GM21423 (cell line): ENCODE measurements at regions not wholly inside any gene's neighbourhood (a gene's known extent, or its start where the extent isn't known, plus 50 kb on each side); places are given as distances from the start of the nearest gene placed in this dataset.

Source experiments
- ATAC-seq: cut with Tn5 transposase; IDR thresholded peaks from one replicate; pipeline ENCODE4 v1.9.1; 2021; ENCODE audit warnings: mild to moderate bottlenecking, moderate library complexity; ENCODE audit not compliant: unreplicated experiment

DNA sequence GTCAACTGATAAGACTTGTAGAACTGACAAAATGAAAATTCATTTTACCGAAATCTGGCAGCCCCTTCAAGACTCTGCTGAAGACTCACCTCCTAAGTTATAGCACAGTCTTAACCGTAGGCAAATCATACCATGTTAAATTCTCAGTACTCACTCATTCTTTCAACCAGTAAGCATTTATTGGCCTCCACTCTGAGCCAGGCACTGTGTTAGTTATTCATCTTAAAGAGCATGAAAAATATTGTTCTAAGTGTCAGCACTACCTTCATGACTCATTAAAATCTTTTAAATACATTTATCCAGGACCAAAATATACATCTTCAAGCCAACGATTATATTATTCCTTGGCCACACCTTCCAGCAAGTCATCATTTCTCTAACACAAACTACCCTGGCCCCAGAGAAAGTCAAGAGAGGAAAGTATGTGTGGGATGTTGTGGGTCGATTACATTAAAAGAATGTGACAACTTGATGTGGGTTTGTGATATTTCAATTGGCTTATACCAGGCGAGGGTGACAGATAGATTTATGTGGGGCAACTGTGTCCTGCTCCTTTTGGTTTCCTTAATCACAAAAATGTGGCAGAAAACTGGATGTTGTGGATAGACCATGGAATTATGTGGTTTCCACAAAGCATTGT lies 55.0 kb downstream of the TMEM30B start:
- no peak for ATAC-seq

DNA sequence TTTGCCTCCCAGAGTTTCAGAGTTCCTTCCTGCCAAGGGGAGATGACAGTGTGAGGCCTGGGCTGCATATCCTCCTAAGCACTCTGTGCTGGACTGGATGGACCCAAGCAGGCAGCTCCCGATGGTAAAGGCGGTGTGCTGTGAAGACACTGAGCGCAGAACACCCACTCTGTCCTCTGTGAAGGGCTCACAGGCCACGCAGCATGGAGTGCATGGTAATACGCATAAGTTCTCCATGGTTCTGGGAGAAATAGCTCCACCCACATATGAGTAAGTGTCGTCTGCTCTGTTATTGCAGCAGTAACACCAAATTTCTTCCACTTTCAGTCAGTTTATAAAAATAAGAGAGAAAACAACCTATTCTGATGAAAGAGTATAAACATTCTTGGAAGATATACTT lies 55.8 kb downstream of the TMEM30B start:
- no peak for ATAC-seq

DNA sequence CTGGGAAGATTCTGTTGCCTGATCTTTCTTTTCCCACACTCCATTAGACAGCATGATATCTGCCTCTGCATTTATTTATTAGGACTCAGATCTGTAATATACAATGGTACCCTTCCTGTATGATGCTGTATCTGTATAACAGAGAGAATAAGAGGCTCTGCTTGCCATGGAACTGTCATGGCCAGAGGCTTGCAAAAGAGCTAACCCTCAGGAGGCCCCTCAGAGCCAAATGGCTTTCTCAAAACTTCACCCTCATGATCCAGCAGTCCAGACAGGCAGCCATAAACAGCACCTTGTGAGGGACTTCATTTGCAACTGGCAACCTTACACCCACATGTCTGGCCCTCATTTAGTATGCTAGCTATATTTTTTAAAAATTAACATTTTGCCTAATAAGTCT lies 57.6 kb downstream of the TMEM30B start:
- no peak for ATAC-seq

DNA sequence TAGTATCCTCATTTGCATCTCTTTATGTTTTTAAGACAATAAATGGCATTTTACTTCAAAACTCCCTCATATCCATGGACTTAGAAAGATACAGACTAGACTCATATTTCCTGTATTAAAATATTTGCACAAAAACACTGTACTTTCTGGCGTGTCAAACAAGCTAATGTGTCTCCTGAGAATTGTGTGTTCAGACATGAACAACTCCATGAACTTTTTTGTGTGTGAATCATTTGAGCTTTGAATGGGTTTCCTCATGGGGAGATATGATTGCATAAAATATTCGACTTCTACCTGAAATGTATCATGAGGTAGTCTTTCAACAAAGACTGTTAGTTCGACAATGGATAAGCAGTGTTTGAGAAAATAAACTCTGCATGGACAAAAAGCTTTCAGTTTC lies 58.8 kb downstream of the TMEM30B start:
- ATAC-seq = no peak

DNA sequence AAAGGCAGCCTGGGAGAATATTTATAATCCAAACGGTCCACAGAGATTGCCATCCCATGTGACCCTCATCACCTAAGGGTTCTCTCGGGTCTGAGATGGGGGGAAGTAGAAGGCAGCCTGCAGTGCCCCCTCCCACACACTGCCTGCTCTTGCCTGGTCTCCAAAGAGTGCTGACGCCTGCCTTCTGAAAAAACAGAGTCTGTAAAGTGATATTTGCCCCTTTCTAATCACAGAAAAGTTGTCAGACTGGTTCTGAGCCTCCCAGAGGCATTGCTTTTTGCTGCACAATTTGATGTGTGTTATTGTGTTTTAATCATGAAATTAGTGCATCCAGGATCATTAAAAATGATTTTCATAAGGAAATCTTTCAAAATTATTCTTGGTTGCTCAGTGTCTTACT lies 59.2 kb downstream of the TMEM30B start:
- no peak for ATAC-seq

DNA sequence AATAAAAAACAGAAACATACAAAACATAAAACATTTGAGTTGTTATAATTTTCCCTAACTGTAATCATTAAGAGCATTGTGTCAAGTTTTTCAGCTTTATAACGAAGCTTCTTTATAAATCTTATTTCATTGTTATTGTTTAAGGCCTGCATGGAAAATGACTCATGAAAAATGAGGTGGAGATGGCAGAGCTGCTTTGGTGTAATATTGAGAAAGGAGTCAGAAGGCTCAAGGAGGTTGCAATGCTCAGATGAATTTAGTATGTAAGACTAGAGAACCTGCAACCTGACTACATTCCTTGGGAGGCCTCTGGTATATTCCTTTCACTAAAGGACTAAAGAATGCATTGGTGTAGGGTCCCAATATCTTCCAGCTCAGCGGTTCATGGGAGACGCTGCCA lies 61.5 kb downstream of the TMEM30B start:
- no peak for ATAC-seq

DNA sequence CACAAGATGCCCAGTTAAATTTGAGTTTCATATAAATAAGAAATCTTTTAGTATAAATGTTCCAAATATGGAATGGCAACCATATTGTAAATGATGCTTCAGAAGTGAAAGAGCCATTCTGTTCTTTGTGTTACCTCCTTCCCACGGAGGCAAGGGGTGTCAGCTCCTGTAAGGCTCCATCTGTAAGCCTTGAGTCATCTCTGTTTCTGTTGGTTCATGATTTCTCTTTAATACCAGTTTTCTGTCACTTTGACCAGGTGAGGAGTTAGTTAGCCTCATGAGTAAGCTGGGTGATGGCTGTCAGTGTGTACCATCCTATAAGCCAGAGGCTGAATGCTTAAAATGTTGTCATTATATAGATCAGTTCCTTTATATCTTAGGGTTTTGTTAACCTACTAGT lies 61.9 kb downstream of the TMEM30B start:
- no peak for ATAC-seq

DNA sequence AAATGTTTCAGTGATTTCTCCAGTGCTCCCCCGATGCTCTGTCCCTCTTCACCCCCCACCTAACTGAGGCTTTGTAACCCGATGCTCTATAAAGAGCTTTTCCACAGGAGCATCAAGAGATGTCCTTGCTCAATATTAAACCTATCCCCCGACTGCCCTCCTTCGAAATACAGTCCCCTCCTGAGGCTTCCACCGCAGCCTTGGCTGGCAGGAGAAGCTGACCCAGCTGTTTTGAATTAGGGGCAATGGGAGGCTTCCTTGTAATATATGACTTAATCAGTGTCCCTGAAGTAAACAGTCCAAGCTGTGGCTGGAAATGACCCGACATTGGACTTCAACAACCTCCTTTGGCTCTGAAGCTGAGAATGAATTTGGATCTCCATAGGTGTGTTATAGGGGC lies 62.4 kb downstream of the TMEM30B start:
- no peak for ATAC-seq

DNA sequence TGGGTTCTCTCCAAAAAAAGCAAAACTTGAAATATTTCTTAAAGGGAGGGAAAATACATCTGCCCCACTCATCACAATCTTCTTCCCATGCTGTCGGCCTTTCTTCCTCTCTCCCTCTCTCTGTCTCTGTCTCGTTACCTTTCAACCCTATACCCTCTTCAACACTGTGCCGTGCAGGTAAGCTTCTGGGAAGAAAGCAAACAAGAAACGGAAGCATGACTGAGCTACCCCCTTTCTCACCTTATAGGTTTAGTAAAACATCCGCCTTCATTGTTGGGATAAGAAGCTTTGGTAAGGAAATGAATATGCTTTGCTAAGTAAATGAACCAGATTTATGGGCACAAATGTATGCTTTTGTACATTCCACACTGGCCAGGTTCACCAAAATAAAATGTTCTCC lies 63.0 kb downstream of the TMEM30B start:
- no peak for ATAC-seq

DNA sequence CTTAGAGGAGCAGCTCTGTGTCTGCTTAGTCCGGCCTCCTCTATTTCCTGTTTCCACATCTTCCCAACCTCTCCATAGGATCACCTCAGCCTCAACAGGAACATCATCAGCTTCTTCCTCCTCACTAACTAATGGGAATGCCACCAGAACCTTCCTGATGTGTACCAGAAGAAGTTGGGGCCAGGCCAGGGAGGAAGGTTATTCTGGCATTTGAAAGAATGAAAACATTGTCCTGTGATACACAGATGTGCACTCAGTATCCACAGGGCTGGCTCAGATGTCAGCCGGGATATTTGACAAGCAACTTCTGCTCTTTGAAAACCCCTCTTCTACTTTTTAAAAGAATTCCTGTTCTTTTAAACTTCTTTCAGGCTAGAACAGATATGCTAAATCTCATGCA lies 63.6 kb downstream of the TMEM30B start:
- ATAC-seq = no peak

DNA sequence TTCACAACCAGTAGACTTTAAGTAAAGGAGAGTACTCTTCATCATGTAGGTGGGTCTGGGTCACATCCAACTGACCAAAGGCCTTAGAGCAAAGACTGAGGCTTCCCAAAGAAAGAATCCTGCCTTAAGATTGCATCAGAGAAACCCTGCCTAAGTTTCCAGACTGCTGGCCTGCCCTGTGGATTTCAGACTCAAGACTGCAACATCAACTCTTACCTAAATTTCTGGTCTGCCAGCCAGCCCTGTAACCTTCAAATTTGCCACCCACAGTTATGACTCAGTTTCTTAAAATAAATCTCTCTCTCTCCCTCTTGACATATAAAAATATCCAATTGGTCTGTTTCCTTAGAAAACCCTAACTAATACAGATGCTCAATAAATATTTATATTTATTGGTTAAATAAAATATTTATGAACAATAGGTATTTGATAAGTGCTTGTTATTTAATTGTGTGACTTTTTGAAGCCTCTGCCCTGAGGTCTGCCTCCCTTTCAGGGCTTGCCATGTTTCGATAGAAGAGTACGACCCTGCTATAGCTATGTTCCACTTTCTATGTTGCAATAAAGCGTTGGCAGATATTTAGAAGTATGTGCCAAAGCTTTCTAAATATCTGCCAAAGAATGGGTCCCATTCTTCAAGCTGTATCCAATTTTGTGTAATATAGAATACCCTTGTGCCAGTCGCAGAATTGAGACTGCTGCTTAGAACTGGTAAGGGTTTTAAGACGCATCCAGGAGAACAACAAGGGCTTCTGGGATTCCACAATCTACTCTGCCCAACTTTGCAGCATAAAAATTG lies 65.7 kb downstream of the TMEM30B start:
- ATAC-seq = no peak

DNA sequence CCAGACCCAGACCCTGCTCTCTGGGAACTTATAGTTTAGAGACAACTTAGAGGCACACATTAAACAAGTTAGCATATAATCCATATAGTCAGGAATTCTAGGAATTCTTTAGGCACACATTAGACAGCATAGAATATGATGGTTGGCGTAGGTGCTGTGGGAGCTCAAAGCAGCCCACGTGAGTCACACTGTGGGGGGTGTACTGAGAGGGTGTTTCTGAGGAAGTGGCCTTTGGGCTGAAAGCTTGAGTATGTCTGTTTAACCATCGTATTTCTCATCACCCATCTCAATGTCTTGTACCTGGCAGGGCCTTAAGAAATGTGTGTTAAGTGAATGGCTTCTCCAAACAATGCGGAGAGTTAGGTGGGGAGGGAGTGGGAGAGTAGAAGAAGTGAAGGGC lies 67.2 kb downstream of the TMEM30B start:
- no peak for ATAC-seq

DNA sequence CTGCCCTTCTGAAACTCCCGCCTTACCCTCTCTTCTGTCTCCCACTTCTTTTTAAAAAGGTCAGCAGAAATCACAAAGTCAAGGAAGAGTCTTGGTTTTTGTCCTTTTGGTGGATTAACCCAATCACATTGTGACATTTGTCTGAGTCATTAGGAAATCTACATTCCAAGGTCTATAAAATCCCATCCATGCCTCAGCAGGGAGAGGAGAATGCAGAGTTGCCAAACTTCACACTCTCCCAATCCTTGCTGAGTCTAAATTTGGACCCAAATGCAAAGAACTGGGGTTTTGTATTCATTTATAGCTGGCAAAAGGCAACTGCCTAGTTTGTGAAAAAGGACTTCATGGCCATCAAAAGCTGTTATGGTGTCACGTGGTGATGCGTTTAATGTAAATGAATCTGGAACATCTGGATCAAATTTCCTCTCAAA lies 67.9 kb downstream of the TMEM30B start:
- ATAC-seq = no peak

DNA sequence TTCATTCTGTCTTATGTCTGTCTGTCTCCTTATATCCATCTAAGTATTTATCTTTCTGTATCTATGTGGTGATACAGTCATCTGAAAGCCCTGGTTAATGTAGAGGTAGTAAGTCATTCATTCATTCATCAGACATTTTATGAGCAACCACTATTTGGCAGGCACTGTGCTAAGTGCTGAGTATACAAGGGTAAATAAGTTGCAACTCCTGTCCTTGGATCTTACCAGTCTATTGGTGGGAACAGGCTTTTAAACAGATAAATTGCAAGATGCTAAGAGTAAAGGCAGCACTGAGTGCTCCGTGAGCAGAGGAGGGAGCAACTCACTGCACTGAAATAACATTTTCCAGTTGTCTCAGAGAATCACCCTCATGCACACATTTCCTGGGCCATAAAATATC lies 68.6 kb downstream of the TMEM30B start:
- no peak for ATAC-seq

DNA sequence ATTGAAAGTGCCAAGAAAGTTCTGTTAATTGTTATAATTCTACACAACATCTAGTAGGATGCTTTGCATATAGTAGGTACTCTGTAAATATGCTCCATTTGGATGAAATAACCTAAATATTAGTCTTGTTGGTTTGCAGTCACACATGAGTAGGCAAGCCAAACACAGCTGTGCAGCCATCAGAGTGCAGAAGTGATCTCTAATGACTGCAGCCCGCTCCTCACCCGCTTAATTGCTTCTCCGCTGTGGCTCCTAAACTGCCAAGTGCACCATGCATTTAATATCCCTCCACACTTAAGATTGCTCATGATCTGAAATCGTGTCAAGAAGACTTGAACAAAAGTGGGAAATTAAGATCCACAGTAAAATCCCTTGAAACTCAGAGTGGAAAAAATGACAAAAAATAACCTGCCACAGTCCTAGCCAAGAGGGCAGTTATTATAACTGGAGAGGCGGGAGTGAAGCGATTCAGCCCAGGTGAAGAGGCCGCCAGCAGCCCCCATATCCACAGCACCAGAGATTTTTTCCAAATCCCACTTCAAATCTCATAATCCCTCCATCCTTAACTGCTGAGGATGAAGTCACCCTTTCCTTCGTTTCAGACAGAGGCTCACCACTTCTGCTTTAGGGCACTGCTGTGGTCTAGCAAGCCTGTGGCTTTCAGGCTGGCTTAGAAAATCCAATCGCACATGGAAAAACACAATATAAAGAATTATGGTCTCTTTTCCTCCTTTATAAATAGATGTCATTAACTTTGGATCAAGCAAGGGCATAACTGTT lies 69.5 kb downstream of the TMEM30B start:
- no peak for ATAC-seq

DNA sequence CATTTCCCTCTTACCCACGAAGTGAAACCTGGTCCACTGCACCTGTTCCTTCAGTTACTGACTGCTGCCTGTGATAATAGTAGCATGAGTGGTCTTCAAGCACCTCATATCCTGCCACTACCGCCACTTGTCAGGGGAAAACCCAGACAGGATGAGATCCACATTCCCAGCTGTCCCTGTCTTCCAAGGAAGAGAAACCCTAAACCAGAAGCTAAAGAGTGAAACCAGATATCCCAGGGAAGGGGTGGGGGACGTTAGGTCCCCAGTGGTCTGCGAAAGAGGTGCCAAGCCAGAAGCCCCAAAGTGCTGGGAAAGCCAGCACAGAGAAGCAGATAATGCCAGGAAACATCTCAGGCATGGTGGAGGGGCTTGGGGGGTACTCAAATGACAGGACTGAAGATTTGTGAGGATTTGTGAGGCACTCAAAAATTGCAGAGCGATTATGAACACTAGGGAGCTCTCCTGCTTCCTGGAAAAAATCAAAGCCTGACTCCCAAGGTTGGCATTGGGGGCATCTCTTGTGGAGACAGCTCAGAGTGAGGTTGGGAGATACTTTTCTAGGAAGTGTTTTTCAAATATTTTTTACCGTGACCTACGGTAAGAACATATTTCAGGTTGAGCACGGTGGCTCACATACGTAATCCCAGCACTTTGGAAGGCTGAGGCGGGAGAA lies 77.9 kb downstream of the TMEM30B start:
- ATAC-seq = no peak

DNA sequence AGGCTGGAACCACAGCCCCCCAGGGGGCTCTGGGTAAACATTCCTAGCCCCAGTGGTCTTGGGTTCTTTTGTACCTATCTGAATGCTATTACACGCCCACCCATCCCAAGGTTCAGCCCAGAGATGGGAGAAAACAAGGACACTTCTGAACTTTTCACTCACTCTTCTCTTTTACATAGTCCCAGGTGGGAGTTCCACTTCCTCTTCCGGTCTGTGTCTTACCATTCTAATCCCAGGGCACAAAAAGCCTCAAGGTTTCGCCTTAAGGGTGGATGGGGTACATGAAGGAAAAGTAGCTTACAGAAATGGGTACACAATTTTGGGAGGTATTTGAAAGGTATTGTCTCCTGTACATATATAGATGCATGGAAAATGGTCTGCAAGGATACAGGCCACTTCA lies 79.0 kb downstream of the TMEM30B start:
- ATAC-seq = no peak

DNA sequence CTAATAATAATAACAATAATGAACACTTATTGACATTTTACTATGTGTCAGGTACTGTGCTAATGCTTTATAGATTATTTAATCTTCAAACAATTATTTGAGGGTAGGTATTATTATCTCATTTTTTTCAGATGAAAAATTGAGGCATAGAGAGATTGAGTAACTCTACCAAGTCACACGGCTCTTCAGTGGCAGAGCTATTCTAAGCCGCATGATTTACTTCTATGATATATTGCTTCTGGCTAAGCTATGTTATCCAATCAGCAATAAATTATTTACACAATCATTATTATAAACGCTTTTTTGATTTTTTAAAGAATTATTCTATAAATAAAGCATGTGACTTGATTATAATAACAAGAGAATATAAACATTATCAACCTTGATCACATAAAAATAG lies 80.0 kb downstream of the TMEM30B start:
- ATAC-seq = no peak

DNA sequence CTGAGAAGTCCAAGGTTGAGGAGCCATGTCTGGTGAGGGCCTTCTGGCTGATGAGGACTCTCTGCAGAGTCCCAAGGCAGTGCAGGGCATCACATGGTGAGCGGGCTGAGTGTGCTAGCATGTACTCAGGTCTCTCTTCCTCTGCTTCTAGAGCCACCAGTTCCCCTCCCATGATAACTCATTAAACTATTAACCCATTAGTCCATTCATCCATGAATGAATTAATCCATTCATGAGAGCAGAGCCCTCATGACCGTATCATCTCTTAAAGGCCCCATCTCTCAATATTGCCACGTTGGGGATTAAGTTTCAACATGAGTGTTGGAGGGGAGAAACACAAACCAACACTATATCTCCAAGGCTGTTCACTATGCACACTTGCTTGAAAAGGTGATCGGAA lies 83.7 kb downstream of the TMEM30B start:
- ATAC-seq = no peak

DNA sequence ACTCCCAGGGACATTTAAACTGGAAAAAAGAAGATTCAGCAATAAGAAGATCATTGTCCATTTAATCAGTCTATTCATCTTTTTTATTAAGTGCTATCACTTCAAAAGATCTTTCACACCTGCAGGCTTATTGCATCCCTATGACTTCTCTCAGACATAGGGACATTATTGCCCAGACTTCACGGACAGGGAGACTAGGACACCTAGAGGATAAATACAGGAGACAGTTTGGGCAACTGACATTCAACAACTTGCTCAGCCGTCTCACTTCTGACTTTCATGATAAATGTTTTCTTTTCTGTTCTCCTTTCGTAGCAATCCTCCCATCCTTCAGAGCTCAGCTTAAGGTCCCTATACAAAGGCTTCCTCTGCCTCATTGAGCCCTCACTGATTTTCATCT lies 84.3 kb downstream of the TMEM30B start:
- no peak for ATAC-seq

DNA sequence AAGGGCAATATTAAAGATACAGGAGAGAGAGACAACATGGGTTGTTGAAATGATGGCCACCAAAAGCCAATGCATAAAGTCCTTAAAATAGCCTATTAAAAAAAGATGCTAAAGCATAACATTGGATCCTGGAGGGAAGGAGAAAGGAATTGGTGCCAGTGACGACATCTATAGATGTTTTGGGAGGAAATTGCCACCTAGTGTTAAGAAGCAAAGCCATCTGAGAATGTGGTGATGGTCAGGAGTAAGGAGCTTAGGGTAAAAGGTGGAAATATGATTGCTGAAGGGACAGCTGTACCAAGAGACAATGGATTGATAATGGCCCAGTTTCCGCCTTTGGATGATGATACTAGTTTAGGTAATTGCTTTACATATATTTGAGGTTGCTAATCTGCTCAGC lies 85.1 kb downstream of the TMEM30B start:
- ATAC-seq = no peak
